ENCODE measurements at regions not wholly inside any gene's neighbourhood (a gene's known extent, or its start where the extent isn't known, plus 50 kb on each side); places are given as distances from the start of the nearest gene placed in this dataset.

GRCh38 chr3:56980798-56981390 lies 79.6 kb upstream of the SPATA12 start:
- TF ChIP-seq, protein P1, sequence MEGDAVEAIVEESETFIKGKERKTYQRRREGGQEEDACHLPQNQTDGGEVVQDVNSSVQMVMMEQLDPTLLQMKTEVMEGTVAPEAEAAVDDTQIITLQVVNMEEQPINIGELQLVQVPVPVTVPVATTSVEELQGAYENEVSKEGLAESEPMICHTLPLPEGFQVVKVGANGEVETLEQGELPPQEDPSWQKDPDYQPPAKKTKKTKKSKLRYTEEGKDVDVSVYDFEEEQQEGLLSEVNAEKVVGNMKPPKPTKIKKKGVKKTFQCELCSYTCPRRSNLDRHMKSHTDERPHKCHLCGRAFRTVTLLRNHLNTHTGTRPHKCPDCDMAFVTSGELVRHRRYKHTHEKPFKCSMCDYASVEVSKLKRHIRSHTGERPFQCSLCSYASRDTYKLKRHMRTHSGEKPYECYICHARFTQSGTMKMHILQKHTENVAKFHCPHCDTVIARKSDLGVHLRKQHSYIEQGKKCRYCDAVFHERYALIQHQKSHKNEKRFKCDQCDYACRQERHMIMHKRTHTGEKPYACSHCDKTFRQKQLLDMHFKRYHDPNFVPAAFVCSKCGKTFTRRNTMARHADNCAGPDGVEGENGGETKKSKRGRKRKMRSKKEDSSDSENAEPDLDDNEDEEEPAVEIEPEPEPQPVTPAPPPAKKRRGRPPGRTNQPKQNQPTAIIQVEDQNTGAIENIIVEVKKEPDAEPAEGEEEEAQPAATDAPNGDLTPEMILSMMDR (IDR thresholded peaks at IDR 0.05) = no peak
- H3K9me3 ChIP-seq (replicated peaks in 1 of 2; ENCODE audit: control insufficient read depth in 1 of 2, insufficient read depth in 1 of 2, low read length in 2 of 2) = no peaks in the 10 kb centered on the region
- peak overlapping the region in 1 of 2 donors; percentile 68 for H3K27ac ChIP-seq (ENCODE audit: low read depth in 1 of 2, low read length in 2 of 2)
- WGBS (ENCODE audit: insufficient coverage) = 100% methylated on average over 1 of the region's 5 CpGs
- peak; percentile 87 to 96 (median 94) for DNase-seq
- no peaks in the 10 kb centered on the region for H3K36me3 ChIP-seq (replicated peaks in 1 of 2; ENCODE audit: control insufficient read depth in 1 of 2, insufficient read depth in 2 of 2, low read length in 2 of 2)
- H3K9ac ChIP-seq (ENCODE audit: insufficient read depth, low read length, poor library complexity, severe bottlenecking) = no peak overlapping the region
- H4K20me1 ChIP-seq (ENCODE audit: insufficient read depth, low read length) = no peaks in the 10 kb centered on the region
- H3K4me2 ChIP-seq (replicated peaks; ENCODE audit: extremely low read depth, low read length, poor library complexity, severe bottlenecking) = peak overlapping the region; percentile 17
- Mint-ChIP-seq H3K27ac (peak overlapping the region; percentile 33 to 87 (median 63)), H3K27me3 (ENCODE audit: low read depth in 3 of 3) (peaks cover 2 to 7% (median 4%) of the 10 kb centered on the region in 3 donors), H3K4me3 (no peak overlapping the region), H3K9me3 (peaks cover 0 to 1% (median 0%) of the 10 kb centered on the region in 7 donors), H3K4me1 (peaks cover 24% of the 10 kb centered on the region), H3K36me3 (no peaks in the 10 kb centered on the region)
- intact Hi-C loops (cut with micrococcal nuclease) = loop anchor here in 1 of 2 donors (10.0 kb wide), 1 partner anchor 56 kb away; no protein-coding TSS in a partner anchor
- H3K4me3 ChIP-seq (replicated peaks in 1 of 3; ENCODE audit: low read depth in 2 of 3, low read length in 3 of 3) = peak overlapping the region in 1 of 3 experiments; percentile 22
- H3K79me2 ChIP-seq (ENCODE audit: insufficient read depth, low read length) = no peaks in the 10 kb centered on the region
- peak overlapping the region; percentile 19 for H2AFZ ChIP-seq (ENCODE audit: insufficient read depth, low read depth, low read length, poor library complexity, severe bottlenecking)
- H3K27me3 ChIP-seq (ENCODE audit: control insufficient read depth in 2 of 2, insufficient read depth in 2 of 2, low read length in 2 of 2) = no peaks in the 10 kb centered on the region
- peaks cover 22 to 29% of the 10 kb centered on the region in 2 donors for H3K4me1 ChIP-seq (ENCODE audit: control insufficient read depth in 1 of 2, insufficient read depth in 2 of 2, low read length in 2 of 2)

- Histone ChIP-seq H3K4me1 (ENCODE audit: control insufficient read depth in 1 of 2, insufficient read depth in 2 of 2, low read length in 2 of 2) (peaks cover 22% of the 10 kb centered on the region in 2 donors), H3K27me3 (ENCODE audit: control insufficient read depth in 2 of 2, insufficient read depth in 2 of 2, low read length in 2 of 2) (no peaks in the 10 kb centered on the region), H3K4me3 (replicated peaks in 1 of 3; ENCODE audit: low read depth in 2 of 3, low read length in 3 of 3) (no peak overlapping the region), H3K36me3 (replicated peaks in 1 of 2; ENCODE audit: control insufficient read depth in 1 of 2, insufficient read depth in 2 of 2, low read length in 2 of 2) (no peaks in the 10 kb centered on the region), H3K9ac (ENCODE audit: insufficient read depth, low read length, poor library complexity, severe bottlenecking) (no peak overlapping the region), H3K79me2 (ENCODE audit: insufficient read depth, low read length) (no peaks in the 10 kb centered on the region), H3K9me3 (replicated peaks in 1 of 2; ENCODE audit: control insufficient read depth in 1 of 2, insufficient read depth in 1 of 2, low read length in 2 of 2) (no peaks in the 10 kb centered on the region), H2AFZ (ENCODE audit: insufficient read depth, low read depth, low read length, poor library complexity, severe bottlenecking) (no peak overlapping the region), H4K20me1 (ENCODE audit: insufficient read depth, low read length) (no peaks in the 10 kb centered on the region), H3K4me2 (replicated peaks; ENCODE audit: extremely low read depth, low read length, poor library complexity, severe bottlenecking) (no peak overlapping the region), H3K27ac (ENCODE audit: low read depth in 1 of 2, low read length in 2 of 2) (peak overlapping the region in 1 of 2 donors; percentile 68)
- Mint-ChIP-seq H3K27me3 (ENCODE audit: low read depth in 3 of 3) (peaks cover 2 to 6% (median 4%) of the 10 kb centered on the region in 3 donors), H3K9me3 (peaks cover 0 to 2% (median 0%) of the 10 kb centered on the region in 7 donors), H3K4me3 (no peak overlapping the region), H3K36me3 (no peaks in the 10 kb centered on the region), H3K27ac (no peak overlapping the region), H3K4me1 (peaks cover 19% of the 10 kb centered on the region)
- intact Hi-C loops (cut with micrococcal nuclease) = loop anchor here in 1 of 2 donors (10.0 kb wide), 1 partner anchor 55 kb away; no protein-coding TSS in a partner anchor
- TF ChIP-seq, protein P1 (IDR thresholded peaks at IDR 0.05) = no peak
- no CpG with 5 or more reads among the region's 5 CpGs for WGBS (ENCODE audit: insufficient coverage)
- DNase-seq = no peak
These were observed 80.2 kb upstream of the SPATA12 start for GRCh38 chr3:56980243-56980642.
